ENCODE measurements at regions not wholly inside any gene's neighbourhood (a gene's known extent, or its start where the extent isn't known, plus 50 kb on each side); places are given as distances from the start of the nearest gene placed in this dataset.

DNA sequence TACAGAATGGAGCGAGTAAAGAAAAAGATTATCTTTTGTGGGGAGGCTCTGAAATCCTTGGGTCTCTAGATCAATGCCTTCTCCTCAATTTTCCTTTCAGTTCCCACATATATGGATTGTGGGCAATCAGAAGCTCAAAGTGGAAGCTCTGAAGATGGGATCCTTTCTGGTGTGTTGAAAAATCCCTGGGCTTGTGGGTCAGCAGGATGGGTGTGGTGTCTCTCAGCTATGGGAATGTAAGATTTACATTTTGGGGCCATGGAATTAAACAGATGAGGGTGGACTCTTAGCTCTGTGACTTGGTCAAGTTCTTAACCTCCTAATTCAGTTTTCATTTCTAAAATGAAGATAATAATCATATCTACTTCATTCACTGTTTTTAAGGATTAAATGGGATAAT lies 231.9 kb upstream of the CA10 start:
- ChIA-PET CTCF (no interaction called here), POLR2A (no interaction called here)
- Histone ChIP-seq H3K4me1 (ENCODE audit: control insufficient read depth, insufficient read depth, low read length) (no peaks in the 10 kb centered on the region), H3K36me3 (ENCODE audit: control insufficient read depth, insufficient read depth, low read length) (no peaks in the 10 kb centered on the region), H3K27ac (ENCODE audit: low read length) (no peak overlapping the region), H3K9me3 (ENCODE audit: control insufficient read depth, insufficient read depth, low read depth, low read length) (no peaks in the 10 kb centered on the region), H3K4me3 (ENCODE audit: low read depth in 2 of 2, low read length in 2 of 2) (no peak overlapping the region), H3K27me3 (ENCODE audit: control insufficient read depth, insufficient read depth, low read length) (no peaks in the 10 kb centered on the region)
- in situ Hi-C loops (cut with HindIII; ENCODE audit: low pct_unique_long_range_greater_than_20kb, low sequenced_read_pairs) = no loop called here
- intact Hi-C loops (cut with micrococcal nuclease; ENCODE audit: unreplicated experiment) = no loop called here
- BruUV-seq (replicated peaks) = no TSS peak
- DNase-seq (ENCODE audit: low read depth, low spot score) = no peak
- no peak for ATAC-seq
- TF ChIP-seq SIN3A (IDR thresholded peaks at IDR 0.05; ENCODE audit: borderline replicate concordance, insufficient read depth, low read depth, low read length) (no peak), TCF7L2 (IDR thresholded peaks at IDR 0.05; ENCODE audit: low read depth, low read length) (no peak), POLR2AphosphoS5 (IDR thresholded peaks at IDR 0.05; ENCODE audit: low read depth, low read length) (no peak), CTCF (IDR thresholded peaks at IDR 0.05) (no peak)
- TF ChIP-seq, protein P1, sequence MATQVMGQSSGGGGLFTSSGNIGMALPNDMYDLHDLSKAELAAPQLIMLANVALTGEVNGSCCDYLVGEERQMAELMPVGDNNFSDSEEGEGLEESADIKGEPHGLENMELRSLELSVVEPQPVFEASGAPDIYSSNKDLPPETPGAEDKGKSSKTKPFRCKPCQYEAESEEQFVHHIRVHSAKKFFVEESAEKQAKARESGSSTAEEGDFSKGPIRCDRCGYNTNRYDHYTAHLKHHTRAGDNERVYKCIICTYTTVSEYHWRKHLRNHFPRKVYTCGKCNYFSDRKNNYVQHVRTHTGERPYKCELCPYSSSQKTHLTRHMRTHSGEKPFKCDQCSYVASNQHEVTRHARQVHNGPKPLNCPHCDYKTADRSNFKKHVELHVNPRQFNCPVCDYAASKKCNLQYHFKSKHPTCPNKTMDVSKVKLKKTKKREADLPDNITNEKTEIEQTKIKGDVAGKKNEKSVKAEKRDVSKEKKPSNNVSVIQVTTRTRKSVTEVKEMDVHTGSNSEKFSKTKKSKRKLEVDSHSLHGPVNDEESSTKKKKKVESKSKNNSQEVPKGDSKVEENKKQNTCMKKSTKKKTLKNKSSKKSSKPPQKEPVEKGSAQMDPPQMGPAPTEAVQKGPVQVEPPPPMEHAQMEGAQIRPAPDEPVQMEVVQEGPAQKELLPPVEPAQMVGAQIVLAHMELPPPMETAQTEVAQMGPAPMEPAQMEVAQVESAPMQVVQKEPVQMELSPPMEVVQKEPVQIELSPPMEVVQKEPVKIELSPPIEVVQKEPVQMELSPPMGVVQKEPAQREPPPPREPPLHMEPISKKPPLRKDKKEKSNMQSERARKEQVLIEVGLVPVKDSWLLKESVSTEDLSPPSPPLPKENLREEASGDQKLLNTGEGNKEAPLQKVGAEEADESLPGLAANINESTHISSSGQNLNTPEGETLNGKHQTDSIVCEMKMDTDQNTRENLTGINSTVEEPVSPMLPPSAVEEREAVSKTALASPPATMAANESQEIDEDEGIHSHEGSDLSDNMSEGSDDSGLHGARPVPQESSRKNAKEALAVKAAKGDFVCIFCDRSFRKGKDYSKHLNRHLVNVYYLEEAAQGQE (IDR thresholded peaks at IDR 0.05; ENCODE audit: insufficient read depth in 1 of 2, low read depth in 2 of 2, low read length in 1 of 2) = no peak

DNA sequence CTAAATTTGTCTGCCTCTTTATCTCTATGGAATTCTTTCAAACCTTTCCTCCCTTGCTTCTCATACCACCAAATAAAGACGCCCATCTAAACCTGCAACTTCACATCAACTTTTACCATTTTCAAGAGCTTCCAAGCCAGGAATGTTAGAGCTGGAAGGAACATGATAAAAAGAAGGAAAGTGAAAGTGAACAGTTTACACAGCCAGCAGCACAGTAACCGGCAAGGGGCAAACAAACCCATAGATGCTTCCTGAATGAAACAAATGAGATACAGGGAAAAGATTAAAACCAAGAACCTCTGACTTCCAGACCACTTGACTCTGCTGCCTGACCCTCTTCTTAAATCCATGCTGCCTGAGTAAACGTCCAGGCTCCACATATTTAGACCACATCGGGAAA lies 231.1 kb upstream of the CA10 start:
- H3K9me3 ChIP-seq (ENCODE audit: control insufficient read depth, insufficient read depth, low read depth, low read length) = no peaks in the 10 kb centered on the region
- intact Hi-C loops (cut with micrococcal nuclease; ENCODE audit: unreplicated experiment) (no loop called here), in situ Hi-C loops (cut with HindIII; ENCODE audit: low pct_unique_long_range_greater_than_20kb, low sequenced_read_pairs) (no loop called here)
- ATAC-seq (no peak), DNase-seq (ENCODE audit: low read depth, low spot score) (no peak)
- no peaks in the 10 kb centered on the region for H3K27me3 ChIP-seq (ENCODE audit: control insufficient read depth, insufficient read depth, low read length)
- H3K27ac ChIP-seq (ENCODE audit: low read length) = no peak overlapping the region
- no peaks in the 10 kb centered on the region for H3K36me3 ChIP-seq (ENCODE audit: control insufficient read depth, insufficient read depth, low read length)
- no TSS peak for BruUV-seq (replicated peaks)
- POLR2A ChIA-PET = no interaction called here
- TF ChIP-seq, protein P1 (IDR thresholded peaks at IDR 0.05; ENCODE audit: insufficient read depth in 1 of 2, low read depth in 2 of 2, low read length in 1 of 2) = no peak
- TF ChIP-seq CTCF (IDR thresholded peaks at IDR 0.05) = no peak
- TF ChIP-seq SIN3A (IDR thresholded peaks at IDR 0.05; ENCODE audit: borderline replicate concordance, insufficient read depth, low read depth, low read length) = no peak
- TF ChIP-seq POLR2AphosphoS5 (IDR thresholded peaks at IDR 0.05; ENCODE audit: low read depth, low read length) = no peak
- no peak for TF ChIP-seq TCF7L2 (IDR thresholded peaks at IDR 0.05; ENCODE audit: low read depth, low read length)
- peak overlapping the region in 1 of 2 experiments; percentile 39; a peak in 3 of 4 replicates for H3K4me3 ChIP-seq (ENCODE audit: low read depth in 2 of 2, low read length in 2 of 2)
- no peaks in the 10 kb centered on the region for H3K4me1 ChIP-seq (ENCODE audit: control insufficient read depth, insufficient read depth, low read length)
- CTCF ChIA-PET = no interaction called here

All from Panc1 (cell line).